IMR-90 (cell line): ENCODE measurements at regions not wholly inside any gene's neighbourhood (a gene's known extent, or its start where the extent isn't known, plus 50 kb on each side); places are given as distances from the start of the nearest gene placed in this dataset.

ENCODE experiments used
- ATAC-seq: fragments of 200-7000 bp; cut with Tn5 transposase; 2 replicates; pipeline ENCODE4 v1.9.1; 2020; ENCODE audit warnings: low read depth, mild to moderate bottlenecking, moderate library complexity
- BruUV-seq: library from RNA; stranded (reverse); fragments of 400-500 nt; replicated peaks from 2 replicates; lab custom pipeline; 2021; lab: Mats Ljungman, UMichigan
- CTCF ChIA-PET: fragments of 300-600 bp; formaldehyde crosslinking; extraction: SDS; loops from one replicate; lab custom pipeline; 2021; ENCODE audit warnings: antibody characterized with exemption; lab: Yijun Ruan, JAX
- POLR2A ChIA-PET: fragments of 300-600 bp; sonication (Branson Sonifier 250); formaldehyde crosslinking; loops from one replicate; lab custom pipeline; 2022; ENCODE audit warnings: antibody characterized with exemption; ENCODE audit not compliant: unreplicated experiment; lab: Charles Lee
- DNase-seq: peaks from one replicate; pipeline ENCODE4 v3.0.0; 2013
- H2AFZ ChIP-seq: replicated peaks from 2 replicates; pipeline ENCODE3; 2013; ENCODE audit warnings: low read length, mild to moderate bottlenecking; ENCODE audit not compliant: poor library complexity
- H2AK5ac ChIP-seq: 2 replicates; pipeline ENCODE4 v1.6.1; 2013; ENCODE audit warnings: low read depth, low read length, inconsistent platforms
- H2AK9ac ChIP-seq: replicated peaks from 2 replicates; pipeline ENCODE3; 2013; ENCODE audit warnings: mild to moderate bottlenecking, low read depth, low read length, moderate library complexity; ENCODE audit not compliant: poor library complexity
- H2BK120ac ChIP-seq: 2 replicates; pipeline ENCODE4 v1.6.1; 2013; ENCODE audit warnings: low read depth, low read length, inconsistent platforms
- H2BK15ac ChIP-seq: 3 replicates; pipeline ENCODE4 v1.6.1; 2013; ENCODE audit warnings: low read depth, low read length, inconsistent platforms
- H2BK20ac ChIP-seq: 2 replicates; pipeline ENCODE4 v1.6.1; 2013; ENCODE audit warnings: low read depth, mild to moderate bottlenecking, inconsistent platforms, low read length, moderate library complexity
- H2BK5ac ChIP-seq: 2 replicates; pipeline ENCODE4 v1.6.1; 2013; ENCODE audit warnings: mild to moderate bottlenecking, low read depth, low read length, inconsistent platforms; ENCODE audit not compliant: poor library complexity, severe bottlenecking
- H3K14ac ChIP-seq: replicated peaks from 2 replicates; pipeline ENCODE4 v1.6.1; 2013; ENCODE audit warnings: low read depth, low read length, inconsistent platforms
- H3K18ac ChIP-seq: 2 replicates; pipeline ENCODE4 v1.6.1; 2013; ENCODE audit warnings: low read depth, low read length, control low read depth
- H3K23ac ChIP-seq: 2 replicates; pipeline ENCODE4 v1.6.1; 2013; ENCODE audit warnings: low read depth, low read length, inconsistent platforms
- H3K27ac ChIP-seq: 2 replicates; pipeline ENCODE4 v1.5.1; 2013; ENCODE audit warnings: mild to moderate bottlenecking, control low read depth, low read length; ENCODE audit not compliant: insufficient read depth
- H3K27me3 ChIP-seq: 2 replicates; pipeline ENCODE4 v1.6.1; 2013; ENCODE audit warnings: low read length; ENCODE audit not compliant: control insufficient read depth, insufficient read depth
- H3K36me3 ChIP-seq: 2 replicates; pipeline ENCODE4 v1.6.1; 2013; ENCODE audit warnings: low read length, mixed read lengths; ENCODE audit not compliant: control insufficient read depth, insufficient read depth
- H3K4ac ChIP-seq: 2 replicates; pipeline ENCODE4 v1.6.1; 2013; ENCODE audit warnings: low read depth, low read length, inconsistent platforms
- H3K4me1 ChIP-seq: 2 replicates; pipeline ENCODE4 v1.6.1; 2013; ENCODE audit warnings: low read length, mixed read lengths; ENCODE audit not compliant: control insufficient read depth, insufficient read depth
- H3K4me2 ChIP-seq: 2 replicates; pipeline ENCODE4 v1.6.1; 2013; ENCODE audit warnings: low read depth, mild to moderate bottlenecking, control low read depth, low read length, moderate library complexity
- H3K4me3 ChIP-seq: 2 replicates; pipeline ENCODE4 v1.5.1; 2013; ENCODE audit warnings: low read depth, mild to moderate bottlenecking, control low read depth, low read length, moderate library complexity; ENCODE audit not compliant: insufficient read depth
- H3K56ac ChIP-seq: 2 replicates; pipeline ENCODE4 v1.6.1; 2013; ENCODE audit warnings: low read length, inconsistent platforms; ENCODE audit not compliant: insufficient read depth; ENCODE audit errors: extremely low read depth
- H3K79me1 ChIP-seq, 2 experiments: 2 replicates each; pipeline ENCODE4 v1.6.1; 2013; ENCODE audit warnings: low read length in 2 of 2, inconsistent platforms in 1 of 2, low read depth in 1 of 2
- H3K9ac ChIP-seq: 2 replicates; pipeline ENCODE4 v1.6.1; 2013; ENCODE audit warnings: low read depth, low read length, control low read depth
- H3K9me1 ChIP-seq: 2 replicates; pipeline ENCODE4 v1.6.1; 2013; ENCODE audit warnings: low read length, inconsistent platforms; ENCODE audit not compliant: insufficient read depth
- H3K9me3 ChIP-seq: 2 replicates; pipeline ENCODE4 v1.6.1; 2013; ENCODE audit warnings: low read length; ENCODE audit not compliant: control insufficient read depth, insufficient read depth
- H4K20me1 ChIP-seq: 2 replicates; pipeline ENCODE4 v1.6.1; 2013; ENCODE audit warnings: low read length, inconsistent platforms; ENCODE audit not compliant: insufficient read depth
- H4K5ac ChIP-seq: 2 replicates; pipeline ENCODE4 v1.6.1; 2013; ENCODE audit warnings: mild to moderate bottlenecking, low read depth, low read length, control low read depth
- H4K8ac ChIP-seq, 2 experiments: 2 replicates each; pipeline ENCODE4 v1.6.1; 2013; ENCODE audit warnings: low read depth in 2 of 2, low read length in 2 of 2, control low read depth in 1 of 2, inconsistent platforms in 1 of 2
- H4K91ac ChIP-seq: 2 replicates; pipeline ENCODE4 v1.6.1; 2013; ENCODE audit warnings: low read depth, low read length, inconsistent platforms; ENCODE audit not compliant: insufficient read depth
- BHLHE40 ChIP-seq: fragments of 150-350 bp; IDR thresholded peaks from 2 replicates; pipeline ENCODE4 v1.6.1; 2016; ENCODE audit warnings: mild to moderate bottlenecking, low read depth, low read length
- CEBPB ChIP-seq: IDR thresholded peaks from 2 replicates; pipeline ENCODE4 v1.6.1; 2012; ENCODE audit warnings: low read depth, low read length, improper control_type of control experiment
- CHD1 ChIP-seq: IDR thresholded peaks from 2 replicates; pipeline ENCODE4 v1.6.1; 2012; ENCODE audit warnings: low read depth, low read length, improper control_type of control experiment
- CTCF ChIP-seq: conservative IDR thresholded peaks from 2 replicates; pipeline ENCODE4 v1.5.1; 2012; ENCODE audit warnings: mild to moderate bottlenecking, low read depth, low read length, improper control_type of control experiment
- MAFK ChIP-seq: IDR thresholded peaks from 2 replicates; pipeline ENCODE4 v1.6.1; 2012; ENCODE audit warnings: low read depth, low read length, improper control_type of control experiment
- MAZ ChIP-seq: IDR thresholded peaks from 2 replicates; pipeline ENCODE4 v1.6.1; 2012; ENCODE audit warnings: low read depth, mild to moderate bottlenecking, low read length, improper control_type of control experiment, moderate library complexity, borderline replicate concordance
- MXI1 ChIP-seq: IDR thresholded peaks from 2 replicates; pipeline ENCODE4 v1.6.1; 2012; ENCODE audit warnings: low read depth, mild to moderate bottlenecking, low read length, moderate library complexity, borderline replicate concordance
- POLR2A ChIP-seq: IDR thresholded peaks from 2 replicates; pipeline ENCODE4 v1.6.1; 2012; ENCODE audit warnings: mild to moderate bottlenecking, low read depth, low read length
- RAD21 ChIP-seq: IDR thresholded peaks from 2 replicates; pipeline ENCODE4 v1.6.1; 2012; ENCODE audit warnings: low read length, improper control_type of control experiment
- RCOR1 ChIP-seq: IDR thresholded peaks from 2 replicates; pipeline ENCODE4 v1.6.1; 2012; ENCODE audit warnings: mild to moderate bottlenecking, low read length, improper control_type of control experiment; ENCODE audit not compliant: insufficient replicate concordance
- RFX5 ChIP-seq: IDR thresholded peaks from 2 replicates; pipeline ENCODE4 v1.8.0; 2012; ENCODE audit warnings: low read depth, mild to moderate bottlenecking, low read length, moderate library complexity
- SMC3 ChIP-seq: fragments of 150-350 bp; IDR thresholded peaks from 2 replicates; pipeline ENCODE4 v1.6.1; 2016; ENCODE audit warnings: low read depth, mild to moderate bottlenecking, antibody characterized with exemption, low read length, moderate library complexity
- WGBS, 2 experiments: methylation state at CpG; one replicate each; pipeline versions ENCODE4 v1.1.5 to v1.1.7; 2013; ENCODE audit warnings: missing lambda C conversion rate in 2 of 2; ENCODE audit not compliant: insufficient read length in 1 of 2; ENCODE audit errors: extremely low coverage in 2 of 2; 5-methylcytosine and 5-hydroxymethylcytosine counted together
- dilution Hi-C: fragments of 300-500 bp; cut with HindIII; formaldehyde crosslinking; loops from one replicate; pipeline ENCODE4 v1.14.3; 2018; ENCODE audit warnings: low sequenced_read_pairs; ENCODE audit not compliant: unreplicated experiment
- in situ Hi-C: fragments of 300-500 bp; cut with MboI; formaldehyde crosslinking; loops from 3 replicates; pipeline ENCODE4 v1.14.3; 2019; ENCODE audit warnings: low sequenced_read_pairs, inconsistent platforms, mixed read lengths
- intact Hi-C: fragments of 100-400 bp; cut with micrococcal nuclease; formaldehyde crosslinking; loops from 2 replicates; pipeline ENCODE4 v1.10.0; 2022
- TF ChIP-seq, protein P1 (sequence below): fragments of 150-350 bp; IDR thresholded peaks from 2 replicates; pipeline ENCODE4 v1.6.1; 2017; ENCODE audit warnings: mild to moderate bottlenecking, antibody characterized with exemption, low read length, low read depth
- TF ChIP-seq, protein P2 (sequence below): fragments of 150-350 bp; IDR thresholded peaks from 2 replicates; pipeline ENCODE4 v1.6.1; 2016; ENCODE audit warnings: low read depth, mild to moderate bottlenecking, low read length, moderate library complexity, borderline replicate concordance

DNA sequence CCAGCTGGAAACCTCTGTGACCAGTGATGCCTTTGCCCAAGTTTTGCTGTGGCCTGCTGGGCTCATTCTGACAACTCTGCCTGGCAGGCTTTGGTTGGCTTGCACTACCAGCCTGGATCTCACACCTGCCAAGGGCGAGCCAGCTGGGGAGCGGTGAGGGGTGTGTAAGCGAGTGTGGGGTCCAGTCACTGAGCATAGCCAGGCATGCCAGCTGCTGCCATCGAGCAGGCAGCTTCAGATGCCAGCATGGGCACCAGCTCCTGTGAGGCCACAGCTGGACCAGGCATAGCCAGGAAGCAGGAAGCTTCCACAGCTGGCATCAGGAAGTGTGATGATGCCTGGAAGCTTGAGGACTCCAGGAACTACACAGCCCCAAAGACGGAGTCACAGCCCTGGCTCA, 1674.6 kb downstream of the LRRC4C start:
- Histone ChIP-seq H3K4me3 (no peak overlapping the region), H2BK15ac (no peak overlapping the region), H2AK5ac (no peak overlapping the region), H4K8ac (no peak overlapping the region), H4K20me1 (no peaks in the 10 kb centered on the region), H4K91ac (no peak overlapping the region), H2BK20ac (no peak overlapping the region), H3K9me3 (peaks cover 19% of the 10 kb centered on the region), H3K23ac (no peak overlapping the region), H3K4ac (no peak overlapping the region), H3K56ac (no peak overlapping the region), H3K79me1 (no peaks in the 10 kb centered on the region), H2AK9ac (no peak overlapping the region), H3K27ac (no peak overlapping the region), H3K4me2 (no peak overlapping the region), H2BK5ac (no peak overlapping the region), H4K5ac (no peak overlapping the region), H3K27me3 (no peaks in the 10 kb centered on the region), H2AFZ (no peak overlapping the region), H3K9ac (no peak overlapping the region), H3K18ac (no peak overlapping the region), H2BK120ac (no peak overlapping the region), H3K14ac (no peak overlapping the region), H3K36me3 (no peaks in the 10 kb centered on the region), H3K9me1 (no peaks in the 10 kb centered on the region), H3K4me1 (no peaks in the 10 kb centered on the region)
- ChIA-PET POLR2A (no interaction called here), CTCF (no interaction called here)
- DNase-seq = no peak
- no peak for ATAC-seq
- dilution Hi-C loops (no loop called here), intact Hi-C loops (no loop called here), in situ Hi-C loops (no loop called here)
- 71% methylated on average over 1 of the region's 5 CpGs; no CpG with 5 or more reads in 1 of the 2 experiments for WGBS, 2 experiments
- no TSS peak for BruUV-seq
- TF ChIP-seq MXI1 = no peak
- no peak for TF ChIP-seq MAZ
- no peak for TF ChIP-seq RAD21
- TF ChIP-seq BHLHE40 = no peak
- TF ChIP-seq CTCF = no peak
- TF ChIP-seq CHD1 = no peak
- no peak for TF ChIP-seq RFX5
- no peak for TF ChIP-seq POLR2A
- no peak for TF ChIP-seq SMC3
- TF ChIP-seq CEBPB = no peak
- TF ChIP-seq, protein P1, sequence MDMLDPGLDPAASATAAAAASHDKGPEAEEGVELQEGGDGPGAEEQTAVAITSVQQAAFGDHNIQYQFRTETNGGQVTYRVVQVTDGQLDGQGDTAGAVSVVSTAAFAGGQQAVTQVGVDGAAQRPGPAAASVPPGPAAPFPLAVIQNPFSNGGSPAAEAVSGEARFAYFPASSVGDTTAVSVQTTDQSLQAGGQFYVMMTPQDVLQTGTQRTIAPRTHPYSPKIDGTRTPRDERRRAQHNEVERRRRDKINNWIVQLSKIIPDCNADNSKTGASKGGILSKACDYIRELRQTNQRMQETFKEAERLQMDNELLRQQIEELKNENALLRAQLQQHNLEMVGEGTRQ = no peak
- TF ChIP-seq MAFK = no peak
- TF ChIP-seq, protein P2, sequence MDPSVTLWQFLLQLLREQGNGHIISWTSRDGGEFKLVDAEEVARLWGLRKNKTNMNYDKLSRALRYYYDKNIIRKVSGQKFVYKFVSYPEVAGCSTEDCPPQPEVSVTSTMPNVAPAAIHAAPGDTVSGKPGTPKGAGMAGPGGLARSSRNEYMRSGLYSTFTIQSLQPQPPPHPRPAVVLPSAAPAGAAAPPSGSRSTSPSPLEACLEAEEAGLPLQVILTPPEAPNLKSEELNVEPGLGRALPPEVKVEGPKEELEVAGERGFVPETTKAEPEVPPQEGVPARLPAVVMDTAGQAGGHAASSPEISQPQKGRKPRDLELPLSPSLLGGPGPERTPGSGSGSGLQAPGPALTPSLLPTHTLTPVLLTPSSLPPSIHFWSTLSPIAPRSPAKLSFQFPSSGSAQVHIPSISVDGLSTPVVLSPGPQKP = no peak
- TF ChIP-seq RCOR1 = no peak
